ENCODE measurements at regions not wholly inside any gene's neighbourhood (a gene's known extent, or its start where the extent isn't known, plus 50 kb on each side); places are given as distances from the start of the nearest gene placed in this dataset.
"Not testable (repeated sequence)": the region's sequence is repeated elsewhere in the genome, so short reads cannot be mapped to it uniquely, and the experiment has no call there.

DNA sequence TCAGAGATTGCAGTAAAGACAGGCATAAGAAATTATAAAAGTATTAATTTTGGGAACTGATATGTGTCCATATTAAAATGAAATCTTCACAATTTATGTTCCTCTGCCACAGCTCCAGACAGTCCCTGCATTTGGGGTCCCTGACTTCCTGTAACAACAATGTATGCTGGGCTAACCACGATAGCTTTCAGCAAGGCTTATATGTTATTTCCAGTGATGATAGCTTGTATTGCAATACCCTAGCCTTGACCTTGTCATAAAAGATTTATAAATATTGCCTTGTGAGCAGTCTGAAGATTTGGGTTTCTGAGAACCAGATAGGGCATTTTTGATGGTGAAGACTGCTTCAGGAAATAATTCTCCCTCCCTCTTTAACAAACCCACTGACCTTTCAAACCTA lies 129.5 kb downstream of the PCDH10 start:
- Mint-ChIP-seq H3K4me1 (ENCODE audit: insufficient read depth, unreplicated experiment) (no peaks in the 10 kb centered on the region), H3K27ac (ENCODE audit: low read depth, unreplicated experiment) (no peak overlapping the region), H3K9me3 (ENCODE audit: unreplicated experiment) (no peaks in the 10 kb centered on the region), H3K27me3 (ENCODE audit: insufficient read depth, unreplicated experiment) (no peaks in the 10 kb centered on the region), H3K36me3 (ENCODE audit: insufficient read depth, unreplicated experiment) (no peaks in the 10 kb centered on the region), H3K4me3 (ENCODE audit: unreplicated experiment) (no peak overlapping the region)
- POLR2A ChIA-PET = no interaction called here
- CTCF ChIA-PET = interaction anchor here (0.7 kb wide), 1 partner anchor 11 kb away, joined by 3 read pairs; no protein-coding TSS in a partner anchor
- intact Hi-C loops (cut with micrococcal nuclease) = no loop called here
- no peak for DNase-seq (ENCODE audit: unreplicated experiment)
- TF ChIP-seq, protein P1, sequence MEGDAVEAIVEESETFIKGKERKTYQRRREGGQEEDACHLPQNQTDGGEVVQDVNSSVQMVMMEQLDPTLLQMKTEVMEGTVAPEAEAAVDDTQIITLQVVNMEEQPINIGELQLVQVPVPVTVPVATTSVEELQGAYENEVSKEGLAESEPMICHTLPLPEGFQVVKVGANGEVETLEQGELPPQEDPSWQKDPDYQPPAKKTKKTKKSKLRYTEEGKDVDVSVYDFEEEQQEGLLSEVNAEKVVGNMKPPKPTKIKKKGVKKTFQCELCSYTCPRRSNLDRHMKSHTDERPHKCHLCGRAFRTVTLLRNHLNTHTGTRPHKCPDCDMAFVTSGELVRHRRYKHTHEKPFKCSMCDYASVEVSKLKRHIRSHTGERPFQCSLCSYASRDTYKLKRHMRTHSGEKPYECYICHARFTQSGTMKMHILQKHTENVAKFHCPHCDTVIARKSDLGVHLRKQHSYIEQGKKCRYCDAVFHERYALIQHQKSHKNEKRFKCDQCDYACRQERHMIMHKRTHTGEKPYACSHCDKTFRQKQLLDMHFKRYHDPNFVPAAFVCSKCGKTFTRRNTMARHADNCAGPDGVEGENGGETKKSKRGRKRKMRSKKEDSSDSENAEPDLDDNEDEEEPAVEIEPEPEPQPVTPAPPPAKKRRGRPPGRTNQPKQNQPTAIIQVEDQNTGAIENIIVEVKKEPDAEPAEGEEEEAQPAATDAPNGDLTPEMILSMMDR (IDR thresholded peaks at IDR 0.05; ENCODE audit: unreplicated experiment) = no peak
- no TSS peak for BruUV-seq (replicated peaks)

DNA sequence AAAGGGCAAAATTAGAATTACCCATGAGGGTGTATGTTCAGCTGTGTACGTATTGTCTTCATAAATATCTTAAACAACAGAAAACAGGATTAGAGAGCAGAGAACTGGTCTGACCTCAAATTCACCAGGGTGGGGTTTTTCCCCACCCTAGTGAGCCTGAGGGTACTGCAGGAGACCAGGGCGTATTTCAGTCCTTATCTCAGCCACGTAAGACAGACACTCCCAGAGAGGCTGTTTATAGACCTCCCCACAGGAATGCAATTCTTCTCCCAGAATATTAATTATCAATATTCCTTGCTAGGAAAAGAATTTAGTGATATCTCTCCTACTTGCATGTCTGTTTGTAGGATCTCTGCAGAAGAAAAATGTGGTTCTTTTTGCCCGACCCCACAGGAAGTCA lies 128.8 kb downstream of the PCDH10 start:
- DNase-seq (ENCODE audit: unreplicated experiment); H3K4me1 Mint-ChIP-seq (ENCODE audit: insufficient read depth, unreplicated experiment); H3K4me3 Mint-ChIP-seq (ENCODE audit: unreplicated experiment); H3K27ac Mint-ChIP-seq (ENCODE audit: low read depth, unreplicated experiment); BruUV-seq (replicated peaks); intact Hi-C loops (cut with micrococcal nuclease); H3K27me3 Mint-ChIP-seq (ENCODE audit: insufficient read depth, unreplicated experiment); H3K9me3 Mint-ChIP-seq (ENCODE audit: unreplicated experiment); POLR2A ChIA-PET; H3K36me3 Mint-ChIP-seq (ENCODE audit: insufficient read depth, unreplicated experiment): not testable (repeated sequence)
- CTCF ChIA-PET = interaction anchor here (0.7 kb wide), 1 partner anchor 12 kb away, joined by 3 read pairs; no protein-coding TSS in a partner anchor

DNA sequence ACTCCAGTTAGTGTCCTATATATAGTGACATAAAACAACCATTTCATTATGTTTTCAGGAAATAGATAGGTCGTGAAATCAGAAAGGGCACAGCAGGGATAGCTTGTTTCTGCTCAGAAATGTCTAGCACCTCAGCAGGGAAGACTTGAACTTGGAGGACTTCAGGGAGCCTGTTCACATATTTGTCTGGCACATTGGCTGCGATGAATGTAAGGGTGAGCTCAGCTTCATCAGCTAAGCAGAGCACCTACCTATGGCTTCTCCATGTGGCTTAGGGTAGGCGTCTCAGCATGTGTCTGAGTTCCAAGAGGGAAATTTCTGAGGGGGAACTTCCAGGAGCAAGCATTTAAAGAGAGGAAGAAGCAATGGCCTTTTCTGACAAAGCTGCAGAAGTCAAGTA lies 126.2 kb downstream of the PCDH10 start:
- no peaks in the 10 kb centered on the region for H3K36me3 Mint-ChIP-seq (ENCODE audit: insufficient read depth, unreplicated experiment)
- TF ChIP-seq, protein P1 (IDR thresholded peaks at IDR 0.05; ENCODE audit: unreplicated experiment) = no peak

DNA sequence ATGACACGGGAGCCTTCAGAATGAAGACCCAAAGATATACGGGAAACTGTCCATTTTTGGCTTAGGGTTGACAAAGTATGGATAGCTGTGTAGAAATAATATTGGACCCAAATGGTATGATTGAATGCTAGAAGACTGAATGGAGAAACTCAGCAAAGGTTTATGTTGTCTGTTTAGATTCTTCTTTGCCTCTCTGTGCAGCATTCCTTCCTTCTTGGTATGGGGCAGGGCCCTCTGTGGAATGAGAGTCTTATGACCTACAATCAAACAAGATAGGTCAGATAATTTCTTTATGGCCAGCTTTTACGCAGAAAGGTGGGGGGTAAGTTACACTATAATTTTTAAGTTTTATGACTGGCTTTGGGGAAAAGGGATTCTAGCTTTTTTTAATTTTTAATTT lies 124.3 kb downstream of the PCDH10 start:
- DNase-seq (ENCODE audit: unreplicated experiment) = no peak
- no peak overlapping the region for H3K27ac Mint-ChIP-seq (ENCODE audit: low read depth, unreplicated experiment)
- H3K36me3 Mint-ChIP-seq (ENCODE audit: insufficient read depth, unreplicated experiment) = no peaks in the 10 kb centered on the region
- BruUV-seq (replicated peaks) = no TSS peak
- intact Hi-C loops (cut with micrococcal nuclease) = no loop called here
- no peaks in the 10 kb centered on the region for H3K4me1 Mint-ChIP-seq (ENCODE audit: insufficient read depth, unreplicated experiment)
- no peak overlapping the region for H3K4me3 Mint-ChIP-seq (ENCODE audit: unreplicated experiment)
- no peaks in the 10 kb centered on the region for H3K27me3 Mint-ChIP-seq (ENCODE audit: insufficient read depth, unreplicated experiment)
- POLR2A ChIA-PET = no interaction called here
- TF ChIP-seq, protein P1 (IDR thresholded peaks at IDR 0.05; ENCODE audit: unreplicated experiment) = no peak
- CTCF ChIA-PET = no interaction called here
- H3K9me3 Mint-ChIP-seq (ENCODE audit: unreplicated experiment) = no peaks in the 10 kb centered on the region

More for the DNA sequence above, 126.2 kb downstream of the PCDH10 start:
- Mint-ChIP-seq H3K27me3 (ENCODE audit: insufficient read depth, unreplicated experiment) (no peaks in the 10 kb centered on the region), H3K4me3 (ENCODE audit: unreplicated experiment) (no peak overlapping the region), H3K9me3 (ENCODE audit: unreplicated experiment) (no peaks in the 10 kb centered on the region), H3K4me1 (ENCODE audit: insufficient read depth, unreplicated experiment) (no peaks in the 10 kb centered on the region), H3K27ac (ENCODE audit: low read depth, unreplicated experiment) (no peak overlapping the region)
- POLR2A ChIA-PET = no interaction called here
- BruUV-seq (replicated peaks) = no TSS peak
- DNase-seq (ENCODE audit: unreplicated experiment) = no peak
- intact Hi-C loops (cut with micrococcal nuclease) = no loop called here
- CTCF ChIA-PET = no interaction called here

DNA sequence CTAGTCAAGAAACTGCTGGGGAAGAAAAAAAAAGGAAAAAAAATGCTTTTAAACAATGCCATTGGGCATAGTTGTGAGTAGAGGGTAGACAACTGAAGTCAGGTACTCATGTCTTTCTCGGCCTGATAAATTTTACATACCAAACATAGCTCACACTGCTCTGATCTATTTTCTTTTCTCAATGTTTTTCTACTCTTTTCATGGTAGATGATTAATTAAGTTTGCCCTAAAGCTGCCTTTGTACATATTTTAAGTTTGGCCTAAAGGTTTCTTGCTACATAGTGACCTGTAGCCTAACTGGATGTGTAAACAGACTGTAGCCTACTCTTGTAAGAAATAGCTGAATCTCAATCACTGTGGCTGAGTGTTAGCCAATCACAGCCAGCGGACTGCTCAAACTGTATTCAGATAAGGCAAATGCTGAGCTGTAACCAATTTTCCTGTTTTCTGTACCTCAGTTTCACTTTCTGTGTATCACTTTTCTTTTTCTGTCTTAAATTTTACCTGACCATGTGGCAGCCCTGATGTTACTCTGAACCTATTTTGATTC lies 121.0 kb downstream of the PCDH10 start:
- H3K27ac Mint-ChIP-seq (ENCODE audit: low read depth, unreplicated experiment) = no peak overlapping the region
- TF ChIP-seq, protein P1 (IDR thresholded peaks at IDR 0.05; ENCODE audit: unreplicated experiment) = no peak
- no peaks in the 10 kb centered on the region for H3K4me1 Mint-ChIP-seq (ENCODE audit: insufficient read depth, unreplicated experiment)
- intact Hi-C loops (cut with micrococcal nuclease) = no loop called here
- BruUV-seq (replicated peaks) = no TSS peak
- no peaks in the 10 kb centered on the region for H3K9me3 Mint-ChIP-seq (ENCODE audit: unreplicated experiment)
- H3K27me3 Mint-ChIP-seq (ENCODE audit: insufficient read depth, unreplicated experiment) = no peaks in the 10 kb centered on the region
- ChIA-PET POLR2A (no interaction called here), CTCF (interaction anchor here (0.6 kb wide), 2 partner anchors 29 to 429 kb away, joined by 3 read pairs; no protein-coding TSS in a partner anchor)
- DNase-seq (ENCODE audit: unreplicated experiment) = no peak
- no peak overlapping the region for H3K4me3 Mint-ChIP-seq (ENCODE audit: unreplicated experiment)
- H3K36me3 Mint-ChIP-seq (ENCODE audit: insufficient read depth, unreplicated experiment) = no peaks in the 10 kb centered on the region

Data from MCF 10A (cell line).